CMK (cell line): ENCODE measurements at regions not wholly inside any gene's neighbourhood (a gene's known extent, or its start where the extent isn't known, plus 50 kb on each side); places are given as distances from the start of the nearest gene placed in this dataset.
A peak's percentile ranks its signal among the peaks of the same experiment; 100 is the strongest.

Source experiments
- DNase-seq: peaks from one replicate; pipeline ENCODE4 v3.0.0-alpha.2; 2010; ENCODE audit warnings: low read depth

GRCh38 chr11:111021131-111021530 lies 224.4 kb upstream of the POU2AF2 start:
- no peak for DNase-seq

- no peak for DNase-seq
These were observed 225.5 kb upstream of the POU2AF2 start for GRCh38 chr11:111019871-111020670.

- no peak for DNase-seq
These were observed 226.1 kb upstream of the POU2AF2 start for GRCh38 chr11:111019451-111019850.

GRCh38 chr11:111018566-111018965 lies 227.0 kb upstream of the POU2AF2 start:
- no peak for DNase-seq

- no peak for DNase-seq
These were observed 233.0 kb upstream of the POU2AF2 start for GRCh38 chr11:111012491-111012890.

GRCh38 chr11:111011275-111011594 lies 234.3 kb upstream of the POU2AF2 start:
- DNase-seq = no peak

- DNase-seq = no peak
These were observed 234.9 kb upstream of the POU2AF2 start for GRCh38 chr11:111010391-111011274.

- DNase-seq = no peak
These were observed 239.3 kb upstream of the POU2AF2 start for GRCh38 chr11:111006227-111006626.

GRCh38 chr11:111001986-111002611 lies 243.4 kb upstream of the POU2AF2 start:
- no peak for DNase-seq

- DNase-seq = no peak
These were observed 244.5 kb upstream of the POU2AF2 start for GRCh38 chr11:111001081-111001430.

- DNase-seq = peak; percentile 4
These were observed 245.0 kb upstream of the POU2AF2 start for GRCh38 chr11:111000400-111001080.

- no peak for DNase-seq
These were observed 253.0 kb upstream of the POU2AF2 start for GRCh38 chr11:110992481-110992880.

- DNase-seq = no peak
These were observed 253.7 kb upstream of the POU2AF2 start for GRCh38 chr11:110991661-110992355.

GRCh38 chr11:110990311-110990710 lies 255.2 kb upstream of the POU2AF2 start:
- DNase-seq = no peak

- no peak for DNase-seq
These were observed 255.9 kb upstream of the POU2AF2 start for GRCh38 chr11:110989428-110990133.

GRCh38 chr11:110988671-110989070 lies 256.9 kb upstream of the POU2AF2 start:
- no peak for DNase-seq

- no peak for DNase-seq
These were observed 259.5 kb upstream of the POU2AF2 start for GRCh38 chr11:110986016-110986415.

- DNase-seq = no peak
These were observed 260.0 kb upstream of the POU2AF2 start for GRCh38 chr11:110985547-110985946.

GRCh38 chr11:110984693-110985092 lies 260.8 kb upstream of the POU2AF2 start:
- DNase-seq = no peak

- no peak for DNase-seq
These were observed 261.4 kb upstream of the POU2AF2 start for GRCh38 chr11:110984147-110984546.

- no peak for DNase-seq
These were observed 263.3 kb upstream of the POU2AF2 start for GRCh38 chr11:110982214-110982613.
